ENCODE measurements at regions not wholly inside any gene's neighbourhood (a gene's known extent, or its start where the extent isn't known, plus 50 kb on each side); places are given as distances from the start of the nearest gene placed in this dataset.

- TF ChIP-seq CTCF (conservative IDR thresholded peaks at IDR 0.05; ENCODE audit: low read depth) = no peak
Measured at GRCh38 chr1:83697220-83697619, 301.7 kb downstream of the TTLL7 start.

GRCh38 chr1:83694449-83694848 is 304.5 kb downstream of the TTLL7 start:
- DNase-seq (ENCODE audit: low spot score) = no peak
- H3K27ac ChIP-seq = no peak overlapping the region
- TF ChIP-seq CTCF (conservative IDR thresholded peaks at IDR 0.05; ENCODE audit: low read depth) = no peak
- POLR2A ChIA-PET (ENCODE audit: low non-redundant PET) = no interaction called here
- CTCF ChIA-PET = interaction anchor here (0.8 kb wide), 1 partner anchor 1229 kb away, joined by 3 read pairs; no protein-coding TSS in a partner anchor

More at GRCh38 chr1:83697220-83697619, 301.7 kb downstream of the TTLL7 start:
- ChIA-PET POLR2A (ENCODE audit: low non-redundant PET) (no interaction called here), CTCF (no interaction called here)
- no peak overlapping the region for H3K27ac ChIP-seq
- DNase-seq (ENCODE audit: low spot score) = no peak

GRCh38 chr1:83693427-83694126 is 305.4 kb downstream of the TTLL7 start:
- DNase-seq (ENCODE audit: low spot score) = no peak
- no peak for TF ChIP-seq CTCF (conservative IDR thresholded peaks at IDR 0.05; ENCODE audit: low read depth)
- CTCF ChIA-PET = interaction anchor here (0.6 kb wide), 1 partner anchor 1039 kb away, joined by 4 read pairs; no protein-coding TSS in a partner anchor
- POLR2A ChIA-PET (ENCODE audit: low non-redundant PET) = no interaction called here
- no peak overlapping the region for H3K27ac ChIP-seq

- POLR2A ChIA-PET (ENCODE audit: low non-redundant PET) = no interaction called here
- CTCF ChIA-PET = interaction anchor here (0.5 kb wide), 1 partner anchor 917 kb away, joined by 5 read pairs; no protein-coding TSS in a partner anchor
- no peak for DNase-seq (ENCODE audit: low spot score)
- no peak for TF ChIP-seq CTCF (conservative IDR thresholded peaks at IDR 0.05; ENCODE audit: low read depth)
- no peak overlapping the region for H3K27ac ChIP-seq
Measured at GRCh38 chr1:83692524-83693381, 306.2 kb downstream of the TTLL7 start.

- POLR2A ChIA-PET (ENCODE audit: low non-redundant PET) = no interaction called here
- no peak for TF ChIP-seq CTCF (conservative IDR thresholded peaks at IDR 0.05; ENCODE audit: low read depth)
- DNase-seq (ENCODE audit: low spot score) = no peak
- no peak overlapping the region for H3K27ac ChIP-seq
- CTCF ChIA-PET = interaction anchor here (0.5 kb wide), 1 partner anchor 916 kb away, joined by 5 read pairs; no protein-coding TSS in a partner anchor
Measured at GRCh38 chr1:83691953-83692500, 306.9 kb downstream of the TTLL7 start.
